GM18861 (cell line): ENCODE measurements at regions not wholly inside any gene's neighbourhood (a gene's known extent, or its start where the extent isn't known, plus 50 kb on each side); places are given as distances from the start of the nearest gene placed in this dataset.
"Not testable (repeated sequence)": the region's sequence is repeated elsewhere in the genome, so short reads cannot be mapped to it uniquely, and the experiment has no call there.

ENCODE experiments used
- ATAC-seq: cut with Tn5 transposase; IDR thresholded peaks from one replicate; pipeline ENCODE4 v1.9.1; 2021; ENCODE audit not compliant: unreplicated experiment

- ATAC-seq: no peak
Measured at GRCh38 chrX:122269243-122269781, 914.8 kb upstream of the GRIA3 start.

GRCh38 chrX:122270809-122271494 lies 913.1 kb upstream of the GRIA3 start:
- ATAC-seq: no peak

DNA sequence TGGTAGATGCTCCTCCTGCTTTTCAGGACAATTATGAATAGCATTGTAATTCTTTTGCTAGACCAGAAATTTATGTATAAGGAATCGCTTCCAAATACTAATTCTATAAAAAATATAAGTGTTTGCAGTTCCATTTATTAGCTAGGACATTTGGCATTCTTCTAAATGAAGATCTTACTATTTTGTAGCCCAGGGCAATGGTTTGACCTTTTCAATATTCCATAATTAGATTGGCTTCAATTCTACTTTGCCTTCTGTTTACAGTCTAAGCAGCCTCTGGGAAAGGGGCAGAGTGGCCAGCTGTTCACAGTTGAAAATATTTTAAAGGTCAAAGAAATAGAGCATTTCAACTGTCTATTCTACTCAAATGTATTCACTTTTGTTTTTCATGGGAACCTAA lies 912.1 kb upstream of the GRIA3 start:
- no peak for ATAC-seq

DNA sequence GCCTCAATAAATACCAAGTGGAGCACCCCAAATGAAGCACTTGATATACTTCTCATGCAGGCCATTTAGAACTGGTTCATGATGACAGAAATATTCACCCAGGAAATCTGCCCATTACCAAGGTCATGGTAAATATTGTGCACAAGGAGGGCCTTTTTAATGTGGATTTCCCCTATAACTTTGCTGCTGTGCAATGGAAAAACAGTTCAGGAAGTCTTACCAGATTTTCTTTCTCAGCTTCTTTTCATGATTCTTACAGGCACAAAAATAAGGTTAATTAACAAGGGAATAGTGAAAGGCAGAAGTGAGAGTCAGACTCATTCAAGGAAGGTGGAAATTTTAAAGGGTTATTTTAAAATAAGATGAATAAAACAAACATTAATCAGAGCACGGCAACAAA lies 904.3 kb upstream of the GRIA3 start:
- ATAC-seq: no peak

DNA sequence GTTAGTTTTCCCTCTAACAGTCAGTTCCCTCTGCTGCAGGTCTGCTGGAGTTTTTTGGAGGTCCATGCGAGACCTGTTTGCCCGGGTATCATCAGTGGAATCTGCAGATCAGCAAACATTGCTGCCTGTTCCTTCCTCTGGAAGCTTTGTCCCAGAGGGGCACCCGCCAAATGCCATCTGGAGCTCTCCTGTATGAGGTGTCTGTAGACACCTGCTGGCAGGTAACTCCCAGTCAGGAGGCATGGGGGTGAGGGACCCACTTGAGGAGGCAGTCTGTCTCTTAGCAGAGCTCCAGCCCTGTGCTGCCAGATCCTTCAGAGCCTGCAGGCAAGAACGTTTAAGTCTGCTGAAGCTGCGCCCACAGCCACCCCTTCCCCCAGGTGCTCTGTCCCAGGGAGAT lies 884.3 kb upstream of the GRIA3 start:
- not testable (repeated sequence) for ATAC-seq

GRCh38 chrX:122301491-122301890 lies 882.6 kb upstream of the GRIA3 start:
- no peak for ATAC-seq

- no peak for ATAC-seq
Measured at GRCh38 chrX:122303761-122304160, 880.3 kb upstream of the GRIA3 start.

DNA sequence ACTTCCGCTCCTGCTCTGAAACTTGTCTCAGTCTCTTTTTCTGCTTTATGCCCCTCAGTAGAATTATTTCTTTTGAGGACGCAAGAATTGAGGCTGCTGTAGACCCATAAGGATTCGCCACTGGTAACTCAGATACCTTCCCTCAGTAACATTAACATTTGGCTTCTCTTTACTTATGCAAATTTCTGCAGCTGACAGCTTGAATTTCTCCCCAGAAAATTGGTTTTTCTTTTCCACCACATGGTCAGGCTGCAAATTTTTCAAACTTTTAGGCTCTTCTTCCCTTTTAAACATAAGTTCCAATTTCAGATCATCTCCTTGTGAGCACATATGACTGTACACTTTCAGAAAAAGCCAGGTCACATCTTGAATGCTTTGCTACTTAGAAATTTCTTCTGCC lies 839.3 kb upstream of the GRIA3 start:
- no peak for ATAC-seq

DNA sequence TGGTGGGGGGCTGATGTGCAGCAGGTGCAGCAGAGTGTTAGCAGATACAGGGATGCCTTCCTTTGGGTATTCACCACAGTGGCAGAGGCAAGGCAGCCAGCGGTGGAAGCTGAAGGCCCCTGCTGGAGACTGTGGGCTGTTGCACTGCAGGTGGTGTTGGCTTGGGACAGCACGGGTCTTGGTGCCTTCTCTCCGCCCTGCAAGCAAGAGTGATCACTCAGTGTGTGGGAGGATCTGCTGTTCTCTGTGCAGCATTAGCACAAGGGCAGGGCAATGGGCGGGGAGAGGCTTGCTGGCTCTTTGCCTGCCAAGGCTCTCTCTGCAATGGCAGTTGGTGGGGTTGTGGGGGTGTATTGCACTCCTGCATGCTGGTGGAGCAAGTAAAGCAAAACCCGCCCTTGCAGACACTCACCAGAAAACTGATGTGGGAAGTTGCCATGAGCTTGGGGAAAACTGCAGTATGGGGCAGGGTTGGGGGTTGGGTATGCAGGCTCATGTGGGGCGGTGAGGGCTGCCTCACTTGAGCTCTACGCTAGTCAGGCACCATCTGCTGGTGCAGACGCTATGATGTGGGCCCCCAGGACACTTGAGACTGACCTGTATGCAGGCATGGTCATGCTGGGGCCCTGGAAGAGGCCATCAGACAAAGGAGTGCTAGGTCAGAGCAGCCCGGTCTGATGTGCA lies 820.8 kb upstream of the GRIA3 start:
- no peak for ATAC-seq

DNA sequence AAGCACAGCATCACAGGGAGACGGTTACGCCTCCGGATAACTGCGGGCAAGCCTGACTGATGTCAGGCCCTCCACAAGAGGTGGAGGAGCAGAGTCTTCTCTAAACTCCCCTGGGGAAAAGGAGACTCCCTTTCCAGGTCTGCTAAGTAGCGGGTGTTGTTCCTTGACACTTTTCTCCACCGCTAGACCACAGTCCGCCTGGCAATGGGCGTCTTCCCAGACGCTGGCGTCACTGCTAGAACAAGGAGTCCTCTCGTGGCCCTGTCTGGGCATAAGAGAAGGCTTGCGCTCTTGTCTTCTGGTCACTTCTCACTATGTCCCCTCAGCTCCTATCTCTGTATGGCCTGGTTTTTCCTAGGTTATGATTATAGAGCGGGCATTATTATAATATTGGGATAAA lies 808.5 kb upstream of the GRIA3 start:
- ATAC-seq: not testable (repeated sequence)

- ATAC-seq: no peak
Measured at GRCh38 chrX:122389005-122389404, 795.1 kb upstream of the GRIA3 start.

- no peak for ATAC-seq
Measured at GRCh38 chrX:122418758-122419157, 765.3 kb upstream of the GRIA3 start.

GRCh38 chrX:122421434-122422121 lies 762.5 kb upstream of the GRIA3 start:
- ATAC-seq: no peak

- no peak for ATAC-seq
Measured at GRCh38 chrX:122422547-122422946, 761.5 kb upstream of the GRIA3 start.

DNA sequence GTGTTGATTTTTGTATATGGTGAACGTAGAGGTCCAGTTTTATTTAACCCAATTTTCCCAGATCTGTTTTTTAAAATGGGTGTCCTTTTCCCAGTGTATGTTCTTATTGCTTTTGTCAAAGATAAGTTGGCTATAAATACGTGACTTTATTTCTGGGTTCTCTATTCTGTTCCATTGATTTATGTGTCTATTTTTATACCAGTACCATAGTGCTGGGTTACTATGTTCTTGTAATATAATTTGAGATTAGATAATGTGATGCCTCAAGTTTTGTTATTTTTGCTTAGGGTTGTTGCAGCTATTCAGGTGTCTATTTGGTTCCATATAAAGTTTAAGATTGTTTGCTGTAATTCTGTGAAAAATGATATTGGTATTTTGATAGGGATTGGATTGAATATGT lies 749.1 kb upstream of the GRIA3 start:
- no peak for ATAC-seq

- no peak for ATAC-seq
Measured at GRCh38 chrX:122439831-122440230, 744.2 kb upstream of the GRIA3 start.

DNA sequence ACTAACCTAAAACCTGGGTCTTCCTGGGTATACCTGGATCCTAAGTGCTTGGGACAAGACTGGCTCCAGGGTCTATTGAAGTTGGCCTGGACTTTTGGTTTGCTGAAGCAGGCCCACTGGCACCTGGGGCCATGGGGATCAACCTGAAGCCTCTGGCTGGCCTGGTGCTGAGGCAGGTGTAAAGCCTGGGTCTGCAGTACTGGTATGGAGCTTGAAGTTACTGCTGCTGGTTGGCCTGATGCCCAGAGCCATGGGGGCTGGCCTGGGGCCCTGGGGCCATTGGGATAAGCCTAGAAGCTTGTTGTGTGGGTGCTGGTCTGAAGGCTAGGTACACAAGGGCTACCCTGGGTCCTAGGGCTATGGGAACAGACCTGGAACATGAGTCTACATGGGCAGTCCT lies 743.2 kb upstream of the GRIA3 start:
- no peak for ATAC-seq

DNA sequence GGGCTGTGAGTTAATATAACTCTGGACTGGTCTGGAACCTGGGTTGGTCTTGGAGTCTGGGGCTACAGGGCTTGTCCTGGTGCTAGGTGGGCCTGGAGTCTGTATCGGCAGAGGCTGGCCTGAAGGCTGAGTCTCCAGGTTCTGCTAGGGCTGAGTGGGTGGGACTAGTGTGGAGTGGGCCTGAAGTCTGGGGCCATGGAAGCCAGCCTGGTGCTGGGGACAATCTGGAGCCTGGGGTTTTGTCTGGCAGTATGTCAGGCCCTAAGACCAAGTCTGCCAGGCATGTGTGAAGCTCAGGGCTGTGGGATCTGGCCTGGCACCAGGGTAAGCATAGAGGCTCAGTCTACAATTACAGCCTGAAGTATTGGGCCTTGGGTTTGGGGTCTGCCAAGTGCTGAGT lies 742.6 kb upstream of the GRIA3 start:
- no peak for ATAC-seq

GRCh38 chrX:122445466-122445865 lies 738.6 kb upstream of the GRIA3 start:
- no peak for ATAC-seq

GRCh38 chrX:122464341-122464740 lies 719.7 kb upstream of the GRIA3 start:
- ATAC-seq: no peak

DNA sequence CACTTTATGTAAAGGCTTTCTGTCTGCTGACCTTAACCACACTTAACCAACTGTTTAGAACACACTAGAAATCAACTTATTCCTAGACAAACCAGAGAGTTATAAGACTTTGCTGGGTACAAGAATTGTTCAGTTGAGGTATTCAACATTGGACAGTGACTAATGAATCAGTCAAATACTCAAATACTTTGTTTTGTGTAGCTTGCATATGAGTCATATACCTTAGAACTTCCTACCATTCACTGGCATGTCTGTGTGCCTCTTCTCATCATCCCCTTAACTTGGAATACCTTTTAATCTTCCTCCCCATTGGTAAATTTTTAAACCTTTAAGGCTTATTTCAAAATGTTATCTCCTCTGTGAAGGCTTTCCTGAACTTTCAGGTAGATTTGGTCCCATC lies 708.8 kb upstream of the GRIA3 start:
- ATAC-seq: no peak

DNA sequence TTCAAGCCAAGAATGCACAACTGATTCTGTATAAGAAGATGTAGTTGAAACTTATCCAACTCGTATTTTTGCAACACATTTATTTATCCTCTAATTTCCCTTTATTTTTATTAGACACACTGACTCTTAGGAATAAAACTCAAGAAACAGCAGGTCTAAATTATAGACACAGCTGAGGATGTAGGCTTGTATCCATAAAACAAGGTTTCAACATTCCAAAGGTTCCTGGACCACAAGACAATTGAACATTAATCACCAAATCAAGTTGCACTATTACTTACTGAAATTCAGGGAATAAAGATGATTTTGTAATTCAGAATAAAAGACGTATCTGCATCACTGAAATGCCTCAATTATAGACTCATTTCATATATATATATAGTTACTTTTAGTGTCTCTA lies 683.5 kb upstream of the GRIA3 start:
- ATAC-seq: no peak
